22Rv1 (cell line): ENCODE measurements at regions not wholly inside any gene's neighbourhood (a gene's known extent, or its start where the extent isn't known, plus 50 kb on each side); places are given as distances from the start of the nearest gene placed in this dataset.

Experiments used
- ZFX ChIP-seq: fragments of 450-650 bp; IDR thresholded peaks from 2 replicates; pipeline ENCODE4 v1.6.1; 2017; ENCODE audit warnings: antibody characterized with exemption, borderline replicate concordance
- TF ChIP-seq, protein P1 (sequence below): fragments of 450-650 bp; IDR thresholded peaks from 2 replicates; pipeline ENCODE4 v1.5.1; 2017; ENCODE audit warnings: mild to moderate bottlenecking

DNA sequence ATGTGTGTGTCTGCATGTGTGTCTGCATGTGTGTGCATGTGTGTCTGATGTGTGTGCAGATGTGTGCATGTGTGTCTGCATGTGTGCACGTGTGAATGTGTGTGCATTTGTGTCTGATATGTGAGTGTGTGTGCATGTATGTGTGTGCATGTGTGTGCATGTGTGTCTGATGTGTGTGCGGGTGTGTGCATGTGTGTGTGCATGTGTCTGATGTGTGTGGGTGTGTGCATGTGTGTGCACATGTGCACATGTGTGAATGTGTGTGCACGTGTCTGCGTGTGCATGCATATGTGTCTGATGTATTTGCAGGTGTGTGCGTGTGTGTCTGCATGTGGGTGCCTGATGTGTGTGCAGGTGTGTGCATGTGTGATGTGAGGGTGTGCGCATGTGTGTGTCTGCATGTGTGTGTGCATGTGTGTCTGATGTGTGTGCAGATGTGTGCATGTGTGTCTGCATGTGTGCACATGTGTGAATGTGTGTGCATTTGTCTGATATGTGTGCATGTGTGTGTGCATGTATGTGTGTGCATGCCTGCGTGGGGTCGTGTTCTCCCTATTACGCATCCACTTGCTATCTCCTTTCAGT lies 470.1 kb upstream of the HS6ST1 start:
- TF ChIP-seq, protein P1, sequence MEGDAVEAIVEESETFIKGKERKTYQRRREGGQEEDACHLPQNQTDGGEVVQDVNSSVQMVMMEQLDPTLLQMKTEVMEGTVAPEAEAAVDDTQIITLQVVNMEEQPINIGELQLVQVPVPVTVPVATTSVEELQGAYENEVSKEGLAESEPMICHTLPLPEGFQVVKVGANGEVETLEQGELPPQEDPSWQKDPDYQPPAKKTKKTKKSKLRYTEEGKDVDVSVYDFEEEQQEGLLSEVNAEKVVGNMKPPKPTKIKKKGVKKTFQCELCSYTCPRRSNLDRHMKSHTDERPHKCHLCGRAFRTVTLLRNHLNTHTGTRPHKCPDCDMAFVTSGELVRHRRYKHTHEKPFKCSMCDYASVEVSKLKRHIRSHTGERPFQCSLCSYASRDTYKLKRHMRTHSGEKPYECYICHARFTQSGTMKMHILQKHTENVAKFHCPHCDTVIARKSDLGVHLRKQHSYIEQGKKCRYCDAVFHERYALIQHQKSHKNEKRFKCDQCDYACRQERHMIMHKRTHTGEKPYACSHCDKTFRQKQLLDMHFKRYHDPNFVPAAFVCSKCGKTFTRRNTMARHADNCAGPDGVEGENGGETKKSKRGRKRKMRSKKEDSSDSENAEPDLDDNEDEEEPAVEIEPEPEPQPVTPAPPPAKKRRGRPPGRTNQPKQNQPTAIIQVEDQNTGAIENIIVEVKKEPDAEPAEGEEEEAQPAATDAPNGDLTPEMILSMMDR, result no peak
- TF ChIP-seq ZFX, result no peak
